ENCODE measurements at regions not wholly inside any gene's neighbourhood (a gene's known extent, or its start where the extent isn't known, plus 50 kb on each side); places are given as distances from the start of the nearest gene placed in this dataset.

DNA sequence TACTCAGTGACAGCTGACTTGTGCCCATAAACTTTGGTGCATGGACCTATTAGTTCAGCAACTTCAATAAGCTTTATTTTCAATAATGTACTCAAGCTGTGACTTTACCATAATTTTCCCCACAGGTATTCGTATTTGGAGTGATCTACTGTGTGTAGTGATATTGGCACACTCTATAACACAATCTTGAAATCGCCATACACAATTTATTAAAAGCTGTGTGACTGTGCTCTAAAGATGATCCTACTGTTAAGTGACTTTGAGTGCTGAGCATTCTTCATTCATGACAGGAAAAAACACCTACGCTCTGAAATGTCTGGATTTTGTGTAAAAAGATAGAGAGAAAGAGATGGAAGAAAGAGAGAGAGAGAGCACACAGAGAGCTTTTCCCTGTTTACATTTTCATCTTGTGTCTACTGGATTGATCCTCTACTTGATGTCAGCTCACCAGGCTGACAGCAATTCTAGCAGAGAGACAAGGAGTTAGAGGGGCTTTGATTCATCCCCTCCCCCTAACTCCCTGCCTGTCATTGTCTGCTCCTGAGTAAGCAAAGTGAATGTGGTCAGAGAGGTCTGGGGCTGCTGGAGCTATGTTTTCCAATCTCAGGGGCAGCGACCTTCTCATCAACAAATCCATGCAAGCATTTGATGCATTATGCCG lies 538.7 kb upstream of the POU3F2 start:
- TF ChIP-seq CTCF (IDR thresholded peaks at IDR 0.05) (no peak), YY1 (IDR thresholded peaks at IDR 0.05; ENCODE audit: low read depth) (no peak), NFIC (IDR thresholded peaks at IDR 0.05; ENCODE audit: borderline replicate concordance) (no peak), SMC3 (IDR thresholded peaks at IDR 0.05; ENCODE audit: low read depth, low read length) (no peak), TAF1 (IDR thresholded peaks at IDR 0.05; ENCODE audit: borderline replicate concordance, low read depth, low read length) (no peak), GABPA (IDR thresholded peaks at IDR 0.05; ENCODE audit: low read depth) (no peak), MAX (IDR thresholded peaks at IDR 0.05; ENCODE audit: low read depth) (no peak), RAD21 (IDR thresholded peaks at IDR 0.05; ENCODE audit: low read length) (no peak), EP300 (IDR thresholded peaks at IDR 0.05; ENCODE audit: borderline replicate concordance in 1 of 2, low read depth in 1 of 2, low read length in 1 of 2) (no peak)
- TF ChIP-seq, protein P1, sequence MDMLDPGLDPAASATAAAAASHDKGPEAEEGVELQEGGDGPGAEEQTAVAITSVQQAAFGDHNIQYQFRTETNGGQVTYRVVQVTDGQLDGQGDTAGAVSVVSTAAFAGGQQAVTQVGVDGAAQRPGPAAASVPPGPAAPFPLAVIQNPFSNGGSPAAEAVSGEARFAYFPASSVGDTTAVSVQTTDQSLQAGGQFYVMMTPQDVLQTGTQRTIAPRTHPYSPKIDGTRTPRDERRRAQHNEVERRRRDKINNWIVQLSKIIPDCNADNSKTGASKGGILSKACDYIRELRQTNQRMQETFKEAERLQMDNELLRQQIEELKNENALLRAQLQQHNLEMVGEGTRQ (IDR thresholded peaks at IDR 0.05; ENCODE audit: borderline replicate concordance, low read depth, low read length) = no peak
- TF ChIP-seq, protein P2, sequence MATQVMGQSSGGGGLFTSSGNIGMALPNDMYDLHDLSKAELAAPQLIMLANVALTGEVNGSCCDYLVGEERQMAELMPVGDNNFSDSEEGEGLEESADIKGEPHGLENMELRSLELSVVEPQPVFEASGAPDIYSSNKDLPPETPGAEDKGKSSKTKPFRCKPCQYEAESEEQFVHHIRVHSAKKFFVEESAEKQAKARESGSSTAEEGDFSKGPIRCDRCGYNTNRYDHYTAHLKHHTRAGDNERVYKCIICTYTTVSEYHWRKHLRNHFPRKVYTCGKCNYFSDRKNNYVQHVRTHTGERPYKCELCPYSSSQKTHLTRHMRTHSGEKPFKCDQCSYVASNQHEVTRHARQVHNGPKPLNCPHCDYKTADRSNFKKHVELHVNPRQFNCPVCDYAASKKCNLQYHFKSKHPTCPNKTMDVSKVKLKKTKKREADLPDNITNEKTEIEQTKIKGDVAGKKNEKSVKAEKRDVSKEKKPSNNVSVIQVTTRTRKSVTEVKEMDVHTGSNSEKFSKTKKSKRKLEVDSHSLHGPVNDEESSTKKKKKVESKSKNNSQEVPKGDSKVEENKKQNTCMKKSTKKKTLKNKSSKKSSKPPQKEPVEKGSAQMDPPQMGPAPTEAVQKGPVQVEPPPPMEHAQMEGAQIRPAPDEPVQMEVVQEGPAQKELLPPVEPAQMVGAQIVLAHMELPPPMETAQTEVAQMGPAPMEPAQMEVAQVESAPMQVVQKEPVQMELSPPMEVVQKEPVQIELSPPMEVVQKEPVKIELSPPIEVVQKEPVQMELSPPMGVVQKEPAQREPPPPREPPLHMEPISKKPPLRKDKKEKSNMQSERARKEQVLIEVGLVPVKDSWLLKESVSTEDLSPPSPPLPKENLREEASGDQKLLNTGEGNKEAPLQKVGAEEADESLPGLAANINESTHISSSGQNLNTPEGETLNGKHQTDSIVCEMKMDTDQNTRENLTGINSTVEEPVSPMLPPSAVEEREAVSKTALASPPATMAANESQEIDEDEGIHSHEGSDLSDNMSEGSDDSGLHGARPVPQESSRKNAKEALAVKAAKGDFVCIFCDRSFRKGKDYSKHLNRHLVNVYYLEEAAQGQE (IDR thresholded peaks at IDR 0.05; ENCODE audit: low read depth, low read length) = no peak
